Kidney epithelial cell (primary cell): ENCODE measurements at regions not wholly inside any gene's neighbourhood (a gene's known extent, or its start where the extent isn't known, plus 50 kb on each side); places are given as distances from the start of the nearest gene placed in this dataset.

ENCODE experiments used
- DNase-seq: peaks from one replicate; pipeline ENCODE4 v3.0.0-alpha.2; 2010; ENCODE audit warnings: low read depth
- H3K27me3 ChIP-seq: 2 replicates; pipeline ENCODE4 v1.6.0; 2011; ENCODE audit warnings: low read length; ENCODE audit not compliant: control insufficient read depth, insufficient read depth
- H3K36me3 ChIP-seq: 2 replicates; pipeline ENCODE4 v1.5.1; 2011; ENCODE audit warnings: low read length; ENCODE audit not compliant: control insufficient read depth, insufficient read depth
- H3K4me3 ChIP-seq: 2 replicates; pipeline ENCODE4 v1.5.1; 2011; ENCODE audit warnings: low read depth, mild to moderate bottlenecking, control low read depth, low read length
- CTCF ChIP-seq: IDR thresholded peaks from 2 replicates; pipeline ENCODE4 v1.5.1; 2011; ENCODE audit warnings: mild to moderate bottlenecking, moderate library complexity, low read length, control low read depth, inconsistent platforms; ENCODE audit not compliant: insufficient read depth, poor library complexity, severe bottlenecking

- Histone ChIP-seq H3K4me3 (no peak overlapping the region), H3K36me3 (no peaks in the 10 kb centered on the region), H3K27me3 (no peaks in the 10 kb centered on the region)
- DNase-seq: no peak
- TF ChIP-seq CTCF: no peak
Observed at GRCh38 chr5:61894046-61894445, 412.0 kb upstream of the KIF2A start.

- no peak for DNase-seq
- Histone ChIP-seq H3K36me3 (no peaks in the 10 kb centered on the region), H3K4me3 (no peak overlapping the region), H3K27me3 (no peaks in the 10 kb centered on the region)
- no peak for TF ChIP-seq CTCF
Observed at GRCh38 chr5:61896811-61897210, 409.2 kb upstream of the KIF2A start.

- Histone ChIP-seq H3K36me3 (no peaks in the 10 kb centered on the region), H3K27me3 (no peaks in the 10 kb centered on the region), H3K4me3 (no peak overlapping the region)
- no peak for DNase-seq
- no peak for TF ChIP-seq CTCF
Observed at GRCh38 chr5:61897251-61897650, 408.8 kb upstream of the KIF2A start.

- H3K4me3 ChIP-seq: no peak overlapping the region
- TF ChIP-seq CTCF: no peak
- no peak for DNase-seq
- H3K27me3 ChIP-seq: no peaks in the 10 kb centered on the region
- no peaks in the 10 kb centered on the region for H3K36me3 ChIP-seq
Observed at GRCh38 chr5:61901997-61902396, 404.0 kb upstream of the KIF2A start.

GRCh38 chr5:61904730-61905129 is 401.3 kb upstream of the KIF2A start:
- H3K4me3 ChIP-seq: no peak overlapping the region
- no peaks in the 10 kb centered on the region for H3K27me3 ChIP-seq
- no peaks in the 10 kb centered on the region for H3K36me3 ChIP-seq
- no peak for TF ChIP-seq CTCF
- no peak for DNase-seq

GRCh38 chr5:61905613-61906012 is 400.4 kb upstream of the KIF2A start:
- TF ChIP-seq CTCF: no peak
- Histone ChIP-seq H3K36me3 (no peaks in the 10 kb centered on the region), H3K4me3 (no peak overlapping the region), H3K27me3 (no peaks in the 10 kb centered on the region)
- no peak for DNase-seq
